GM12873 (cell line): ENCODE measurements at regions not wholly inside any gene's neighbourhood (a gene's known extent, or its start where the extent isn't known, plus 50 kb on each side); places are given as distances from the start of the nearest gene placed in this dataset.

Experiments used
- TF ChIP-seq, protein P1 (sequence below): IDR thresholded peaks from 2 replicates; pipeline ENCODE4 v1.5.1; 2012; ENCODE audit warnings: low read depth, mild to moderate bottlenecking, moderate library complexity, low read length, control low read depth; ENCODE audit not compliant: insufficient read depth; ENCODE audit errors: missing control alignments

DNA sequence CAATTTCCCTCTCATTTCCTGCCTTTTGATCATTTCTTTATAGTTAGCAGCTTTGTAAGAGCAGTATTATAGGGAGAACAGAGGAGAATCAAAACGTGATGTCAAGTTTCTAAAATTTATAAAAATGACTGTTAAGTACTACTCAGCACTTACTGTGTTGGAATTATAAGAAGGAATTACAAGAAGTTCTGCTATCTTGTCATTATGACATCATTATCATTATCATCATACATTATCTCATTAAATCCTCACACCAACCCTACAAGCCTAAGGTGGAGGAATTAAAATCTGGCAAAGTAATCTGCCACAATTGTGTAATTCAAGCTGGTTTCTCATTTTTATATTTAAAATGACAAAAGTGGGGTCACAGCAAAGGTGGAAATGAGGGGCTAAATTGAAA is 316.2 kb upstream of the CD180 start:
- TF ChIP-seq, protein P1, sequence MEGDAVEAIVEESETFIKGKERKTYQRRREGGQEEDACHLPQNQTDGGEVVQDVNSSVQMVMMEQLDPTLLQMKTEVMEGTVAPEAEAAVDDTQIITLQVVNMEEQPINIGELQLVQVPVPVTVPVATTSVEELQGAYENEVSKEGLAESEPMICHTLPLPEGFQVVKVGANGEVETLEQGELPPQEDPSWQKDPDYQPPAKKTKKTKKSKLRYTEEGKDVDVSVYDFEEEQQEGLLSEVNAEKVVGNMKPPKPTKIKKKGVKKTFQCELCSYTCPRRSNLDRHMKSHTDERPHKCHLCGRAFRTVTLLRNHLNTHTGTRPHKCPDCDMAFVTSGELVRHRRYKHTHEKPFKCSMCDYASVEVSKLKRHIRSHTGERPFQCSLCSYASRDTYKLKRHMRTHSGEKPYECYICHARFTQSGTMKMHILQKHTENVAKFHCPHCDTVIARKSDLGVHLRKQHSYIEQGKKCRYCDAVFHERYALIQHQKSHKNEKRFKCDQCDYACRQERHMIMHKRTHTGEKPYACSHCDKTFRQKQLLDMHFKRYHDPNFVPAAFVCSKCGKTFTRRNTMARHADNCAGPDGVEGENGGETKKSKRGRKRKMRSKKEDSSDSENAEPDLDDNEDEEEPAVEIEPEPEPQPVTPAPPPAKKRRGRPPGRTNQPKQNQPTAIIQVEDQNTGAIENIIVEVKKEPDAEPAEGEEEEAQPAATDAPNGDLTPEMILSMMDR, result no peak

GRCh38 chr5:67511911-67512310 is 315.3 kb upstream of the CD180 start:
- TF ChIP-seq, protein P1, result no peak

DNA sequence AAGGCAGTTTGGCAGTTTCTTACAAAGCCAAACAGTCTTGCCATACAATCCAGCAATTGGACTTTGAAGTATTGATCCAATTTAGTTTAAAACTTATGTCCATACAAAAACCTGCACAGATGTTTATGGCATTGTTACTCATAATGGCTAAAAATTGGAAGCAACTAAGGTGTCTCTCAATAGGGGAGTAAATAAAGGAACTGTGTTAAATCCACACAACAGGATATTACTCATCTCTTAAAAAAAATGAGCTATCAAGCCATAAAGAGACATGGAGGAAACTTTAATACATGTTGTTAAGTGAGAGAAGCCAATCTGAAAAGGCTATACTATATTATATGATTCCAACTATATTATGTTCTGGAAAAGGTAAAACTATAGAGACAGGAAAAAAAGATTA is 313.6 kb upstream of the CD180 start:
- TF ChIP-seq, protein P1, result no peak

DNA sequence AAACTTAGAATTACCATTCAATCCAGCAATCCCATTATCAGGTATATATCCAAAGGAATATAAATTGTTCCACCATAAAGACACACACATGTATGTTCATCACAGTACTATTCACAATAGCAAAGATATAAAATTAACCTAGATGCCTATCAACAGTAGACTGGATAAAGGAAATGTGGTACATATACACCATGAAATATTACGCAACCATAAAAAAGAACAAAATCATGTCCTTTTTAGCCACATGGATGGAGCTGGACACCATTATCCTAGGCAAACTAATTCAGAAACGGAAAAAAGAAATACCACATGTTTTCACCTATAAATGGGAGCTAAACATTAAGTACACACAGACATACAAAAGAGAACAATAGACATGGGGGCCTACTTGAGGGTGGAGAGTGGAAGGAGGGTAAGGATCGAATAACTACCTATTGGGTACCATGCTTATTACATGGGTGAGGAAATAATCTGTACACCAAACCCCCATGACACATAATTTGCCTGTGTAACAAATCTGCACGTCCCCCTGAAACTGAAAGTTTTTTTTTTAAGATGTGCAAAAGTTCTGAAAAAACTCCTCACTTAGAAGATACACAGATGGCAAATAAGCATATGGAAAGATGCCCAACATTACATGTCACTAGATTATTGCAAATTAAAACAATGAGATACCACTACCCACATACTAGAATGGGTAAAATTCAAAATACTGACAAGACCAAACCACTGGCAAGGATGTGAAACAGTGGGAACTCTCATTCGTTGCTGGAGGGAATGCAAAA is 313.0 kb upstream of the CD180 start:
- TF ChIP-seq, protein P1, result no peak

DNA sequence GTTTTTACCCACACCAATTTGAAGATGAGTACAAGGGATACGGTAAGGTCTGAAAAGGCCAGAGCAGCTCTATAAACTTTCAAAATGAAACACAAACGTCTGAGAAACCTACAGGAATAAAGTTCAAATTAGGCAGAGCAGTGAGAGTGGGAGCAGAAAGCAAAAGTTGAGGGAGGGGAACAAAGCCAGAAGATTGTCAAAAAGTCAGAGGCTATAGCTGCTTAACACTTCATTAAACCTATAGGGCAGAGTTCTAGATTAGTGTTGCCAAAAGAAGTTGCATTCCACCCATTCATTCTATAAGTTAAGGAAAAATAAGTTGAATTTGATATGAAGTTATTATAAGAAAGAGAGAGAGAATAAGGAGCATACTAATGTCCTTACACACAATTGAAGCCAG is 309.6 kb upstream of the CD180 start:
- TF ChIP-seq, protein P1, result no peak

DNA sequence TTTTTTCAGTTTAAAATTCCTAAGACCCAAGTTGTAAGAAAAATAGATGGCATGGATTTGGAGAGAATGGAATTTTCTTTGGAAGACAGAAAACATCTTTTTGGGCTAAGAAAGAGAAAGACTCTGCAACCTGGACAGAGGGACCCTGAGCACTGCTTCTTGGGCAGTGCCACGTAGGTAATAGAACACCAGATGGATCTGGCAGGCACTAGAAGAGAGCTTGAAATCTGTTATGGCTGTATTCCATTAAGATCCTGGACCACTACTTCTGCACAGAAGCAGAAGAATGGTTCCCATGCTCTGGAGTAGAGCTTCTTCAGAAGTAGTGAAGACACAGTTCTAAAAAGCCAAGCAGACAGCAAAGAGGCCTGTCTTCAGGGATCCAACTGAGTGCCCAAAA is 306.4 kb upstream of the CD180 start:
- TF ChIP-seq, protein P1, result no peak

- TF ChIP-seq, protein P1, result no peak
Observed at GRCh38 chr5:67496051-67496450, 299.5 kb upstream of the CD180 start.

- TF ChIP-seq, protein P1, result no peak
Observed at GRCh38 chr5:67495072-67495471, 298.5 kb upstream of the CD180 start.
